Upper lobe of left lung (tissue), 4 donors: ENCODE measurements at regions not wholly inside any gene's neighbourhood (a gene's known extent, or its start where the extent isn't known, plus 50 kb on each side); places are given as distances from the start of the nearest gene placed in this dataset.

ENCODE experiments used
- EP300 ChIP-seq, 4 donors: sonication (generic); formaldehyde crosslinking; IDR thresholded peaks; one replicate each; pipeline ENCODE4 v1.5.1; 2017; ENCODE audit warnings: antibody characterized with exemption in 4 of 4, control low read depth in 2 of 4
- TF ChIP-seq, protein P1 (sequence below), 6 experiments: fragments of 450-650 bp in 4 of 6; fragments of 200-600 bp in 2 of 6; sonication (generic) in 2 of 6; IDR thresholded peaks; one replicate each; pipeline ENCODE4 v1.5.1; 2016 to 2019; ENCODE audit warnings: antibody characterized with exemption in 6 of 6

GRCh38 chr10:58921421-58921855 lies 255.0 kb upstream of the PHYHIPL start:
- TF ChIP-seq EP300 (IDR thresholded peaks at IDR 0.05) = no peak
- TF ChIP-seq, protein P1, sequence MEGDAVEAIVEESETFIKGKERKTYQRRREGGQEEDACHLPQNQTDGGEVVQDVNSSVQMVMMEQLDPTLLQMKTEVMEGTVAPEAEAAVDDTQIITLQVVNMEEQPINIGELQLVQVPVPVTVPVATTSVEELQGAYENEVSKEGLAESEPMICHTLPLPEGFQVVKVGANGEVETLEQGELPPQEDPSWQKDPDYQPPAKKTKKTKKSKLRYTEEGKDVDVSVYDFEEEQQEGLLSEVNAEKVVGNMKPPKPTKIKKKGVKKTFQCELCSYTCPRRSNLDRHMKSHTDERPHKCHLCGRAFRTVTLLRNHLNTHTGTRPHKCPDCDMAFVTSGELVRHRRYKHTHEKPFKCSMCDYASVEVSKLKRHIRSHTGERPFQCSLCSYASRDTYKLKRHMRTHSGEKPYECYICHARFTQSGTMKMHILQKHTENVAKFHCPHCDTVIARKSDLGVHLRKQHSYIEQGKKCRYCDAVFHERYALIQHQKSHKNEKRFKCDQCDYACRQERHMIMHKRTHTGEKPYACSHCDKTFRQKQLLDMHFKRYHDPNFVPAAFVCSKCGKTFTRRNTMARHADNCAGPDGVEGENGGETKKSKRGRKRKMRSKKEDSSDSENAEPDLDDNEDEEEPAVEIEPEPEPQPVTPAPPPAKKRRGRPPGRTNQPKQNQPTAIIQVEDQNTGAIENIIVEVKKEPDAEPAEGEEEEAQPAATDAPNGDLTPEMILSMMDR (IDR thresholded peaks at IDR 0.05) = no peak
